OCI-LY1 (cell line): ENCODE measurements at regions not wholly inside any gene's neighbourhood (a gene's known extent, or its start where the extent isn't known, plus 50 kb on each side); places are given as distances from the start of the nearest gene placed in this dataset.

Experiments used
- H2AFZ ChIP-seq: fragments of 200-600 bp; sonication (generic), shearing (Covaris generic); 2 replicates; pipeline ENCODE4 v1.6.0; 2014; ENCODE audit warnings: antibody characterized with exemption, mild to moderate bottlenecking, low read length
- H3F3A ChIP-seq: fragments of 200-600 bp; sonication (generic), shearing (Covaris generic); 2 replicates; pipeline ENCODE4 v1.6.0; 2014; ENCODE audit warnings: mild to moderate bottlenecking, antibody characterized with exemption, low read length, moderate library complexity; ENCODE audit not compliant: insufficient read depth
- H3K27ac ChIP-seq: fragments of 200-600 bp; sonication (generic); 2 replicates; pipeline ENCODE4 v1.5.1; 2014; ENCODE audit warnings: low read length, mixed run types, mild to moderate bottlenecking, low read depth; ENCODE audit not compliant: poor library complexity, severe bottlenecking
- H3K27me3 ChIP-seq: fragments of 200-600 bp; sonication (generic); 2 replicates; pipeline ENCODE4 v1.6.0; 2014; ENCODE audit warnings: antibody characterized with exemption, mild to moderate bottlenecking, low read length, moderate library complexity; ENCODE audit not compliant: insufficient read depth
- H3K36me3 ChIP-seq: fragments of 200-600 bp; sonication (generic); 2 replicates; pipeline ENCODE4 v1.6.1; 2014; ENCODE audit warnings: mild to moderate bottlenecking, antibody characterized with exemption, low read length, moderate library complexity, mixed read lengths; ENCODE audit not compliant: insufficient read depth
- H3K4me1 ChIP-seq: fragments of 200-600 bp; sonication (generic); 2 replicates; pipeline ENCODE4 v1.5.1; 2014; ENCODE audit warnings: mild to moderate bottlenecking, low read length, moderate library complexity; ENCODE audit not compliant: insufficient read depth, severe bottlenecking
- H3K4me2 ChIP-seq: fragments of 200-600 bp; sonication (generic), shearing (Covaris generic); 2 replicates; pipeline ENCODE4 v1.6.1; 2014; ENCODE audit warnings: low read length
- H3K4me3 ChIP-seq: fragments of 200-600 bp; sonication (generic); 2 replicates; pipeline ENCODE4 v1.5.1; 2014; ENCODE audit warnings: low read length, low read depth, mild to moderate bottlenecking, mixed read lengths; ENCODE audit not compliant: poor library complexity, severe bottlenecking
- H3K79me2 ChIP-seq: fragments of 200-600 bp; shearing (Covaris generic); 2 replicates; pipeline ENCODE4 v1.6.1; 2016; ENCODE audit warnings: mixed run types, low read length, mixed read lengths; ENCODE audit not compliant: insufficient read depth
- H3K9ac ChIP-seq: fragments of 200-600 bp; sonication (generic), shearing (Covaris generic); 2 replicates; pipeline ENCODE4 v1.6.1; 2014; ENCODE audit warnings: mild to moderate bottlenecking, low read length, mixed read lengths
- H3K9me2 ChIP-seq: fragments of 200-600 bp; sonication (generic), shearing (Covaris generic); 2 replicates; pipeline ENCODE4 v1.6.1; 2014; ENCODE audit warnings: low read depth, mild to moderate bottlenecking, low read length, mixed read lengths
- H3K9me3 ChIP-seq: fragments of 200-600 bp; shearing (Covaris generic); 2 replicates; pipeline ENCODE4 v1.6.1; 2014; ENCODE audit warnings: low read length, mixed read lengths
- H4K20me1 ChIP-seq: fragments of 200-600 bp; sonication (generic), shearing (Covaris generic); 2 replicates; pipeline ENCODE4 v1.6.0; 2016; ENCODE audit warnings: mild to moderate bottlenecking, low read length; ENCODE audit not compliant: insufficient read depth
- EZH2 ChIP-seq: fragments of 200-600 bp; sonication (generic), shearing (Covaris generic); IDR thresholded peaks from 2 replicates; pipeline ENCODE4 v1.8.0; 2017; ENCODE audit warnings: borderline replicate concordance, mixed run types, mild to moderate bottlenecking, antibody characterized with exemption, low read length, moderate library complexity, mixed read lengths
- TF ChIP-seq, protein P1 (sequence below): fragments of 200-600 bp; sonication (generic), shearing (Covaris generic); IDR thresholded peaks from 2 replicates; pipeline ENCODE4 v1.5.1; 2017; ENCODE audit warnings: mild to moderate bottlenecking, antibody characterized with exemption, low read length, moderate library complexity, mixed read lengths

DNA sequence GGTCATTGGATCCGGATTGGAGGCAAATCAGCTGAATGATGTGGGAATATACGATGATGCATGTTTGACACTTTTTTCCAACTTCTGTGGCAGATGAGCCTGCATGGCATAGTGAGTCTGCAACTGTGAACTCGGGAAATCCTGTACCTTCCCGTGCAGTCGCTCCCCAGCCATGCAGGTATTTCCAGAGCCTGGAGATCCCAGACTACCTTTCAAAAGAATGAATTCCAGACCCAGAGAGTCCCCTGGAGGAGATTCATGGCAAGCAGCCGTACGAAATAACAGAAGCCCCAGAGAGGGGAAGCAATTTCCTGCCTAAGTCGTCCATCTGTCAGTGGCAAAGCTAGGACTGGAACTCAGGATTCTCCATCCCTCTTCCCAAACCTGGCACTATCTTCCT lies 75.7 kb upstream of the FAM20A start:
- H3F3A ChIP-seq = no peaks in the 10 kb centered on the region
- no peak overlapping the region for H2AFZ ChIP-seq
- no peaks in the 10 kb centered on the region for H4K20me1 ChIP-seq
- H3K9me2 ChIP-seq = no peaks in the 10 kb centered on the region
- no peak overlapping the region for H3K4me3 ChIP-seq
- H3K4me2 ChIP-seq = no peak overlapping the region
- no peaks in the 10 kb centered on the region for H3K36me3 ChIP-seq
- H3K27ac ChIP-seq = no peak overlapping the region
- no peak for TF ChIP-seq EZH2
- TF ChIP-seq, protein P1, sequence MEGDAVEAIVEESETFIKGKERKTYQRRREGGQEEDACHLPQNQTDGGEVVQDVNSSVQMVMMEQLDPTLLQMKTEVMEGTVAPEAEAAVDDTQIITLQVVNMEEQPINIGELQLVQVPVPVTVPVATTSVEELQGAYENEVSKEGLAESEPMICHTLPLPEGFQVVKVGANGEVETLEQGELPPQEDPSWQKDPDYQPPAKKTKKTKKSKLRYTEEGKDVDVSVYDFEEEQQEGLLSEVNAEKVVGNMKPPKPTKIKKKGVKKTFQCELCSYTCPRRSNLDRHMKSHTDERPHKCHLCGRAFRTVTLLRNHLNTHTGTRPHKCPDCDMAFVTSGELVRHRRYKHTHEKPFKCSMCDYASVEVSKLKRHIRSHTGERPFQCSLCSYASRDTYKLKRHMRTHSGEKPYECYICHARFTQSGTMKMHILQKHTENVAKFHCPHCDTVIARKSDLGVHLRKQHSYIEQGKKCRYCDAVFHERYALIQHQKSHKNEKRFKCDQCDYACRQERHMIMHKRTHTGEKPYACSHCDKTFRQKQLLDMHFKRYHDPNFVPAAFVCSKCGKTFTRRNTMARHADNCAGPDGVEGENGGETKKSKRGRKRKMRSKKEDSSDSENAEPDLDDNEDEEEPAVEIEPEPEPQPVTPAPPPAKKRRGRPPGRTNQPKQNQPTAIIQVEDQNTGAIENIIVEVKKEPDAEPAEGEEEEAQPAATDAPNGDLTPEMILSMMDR = no peak
- no peak overlapping the region for H3K9ac ChIP-seq
- no peaks in the 10 kb centered on the region for H3K79me2 ChIP-seq
- 0 out of 2 replicates have a peak, but pooled peaks cover 3% of the 10 kb centered on the region for H3K27me3 ChIP-seq
- no peaks in the 10 kb centered on the region for H3K9me3 ChIP-seq
- no peaks in the 10 kb centered on the region for H3K4me1 ChIP-seq

DNA sequence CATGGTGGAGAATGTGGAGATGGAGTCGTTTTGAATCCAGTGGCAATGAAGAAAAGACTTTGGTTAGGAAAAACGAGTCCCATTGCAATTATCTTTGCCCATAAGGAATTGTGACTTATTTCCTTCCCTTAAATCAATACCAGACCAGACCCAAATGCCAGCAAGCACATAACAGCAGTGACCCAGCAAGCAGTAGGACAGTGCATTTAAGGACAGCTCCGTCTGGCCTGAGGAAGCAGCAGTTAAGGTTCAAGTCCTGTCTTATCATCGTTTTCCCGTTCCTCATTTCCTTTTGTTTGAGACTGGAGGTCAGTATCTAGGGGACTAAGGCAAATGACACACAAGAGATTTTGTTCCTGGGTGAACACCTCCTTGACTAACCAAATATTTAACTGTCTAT lies 74.6 kb upstream of the FAM20A start:
- Histone ChIP-seq H3F3A (no peaks in the 10 kb centered on the region), H3K79me2 (no peaks in the 10 kb centered on the region), H2AFZ (no peak overlapping the region), H3K27me3 (0 out of 2 replicates have a peak, but pooled peaks cover 3% of the 10 kb centered on the region), H3K9me2 (no peaks in the 10 kb centered on the region), H3K36me3 (no peaks in the 10 kb centered on the region), H3K9me3 (no peaks in the 10 kb centered on the region), H3K27ac (no peak overlapping the region), H3K4me3 (no peak overlapping the region), H3K4me2 (no peak overlapping the region), H4K20me1 (no peaks in the 10 kb centered on the region), H3K9ac (no peak overlapping the region), H3K4me1 (no peaks in the 10 kb centered on the region)
- TF ChIP-seq, protein P1 = no peak
- TF ChIP-seq EZH2 = no peak

DNA sequence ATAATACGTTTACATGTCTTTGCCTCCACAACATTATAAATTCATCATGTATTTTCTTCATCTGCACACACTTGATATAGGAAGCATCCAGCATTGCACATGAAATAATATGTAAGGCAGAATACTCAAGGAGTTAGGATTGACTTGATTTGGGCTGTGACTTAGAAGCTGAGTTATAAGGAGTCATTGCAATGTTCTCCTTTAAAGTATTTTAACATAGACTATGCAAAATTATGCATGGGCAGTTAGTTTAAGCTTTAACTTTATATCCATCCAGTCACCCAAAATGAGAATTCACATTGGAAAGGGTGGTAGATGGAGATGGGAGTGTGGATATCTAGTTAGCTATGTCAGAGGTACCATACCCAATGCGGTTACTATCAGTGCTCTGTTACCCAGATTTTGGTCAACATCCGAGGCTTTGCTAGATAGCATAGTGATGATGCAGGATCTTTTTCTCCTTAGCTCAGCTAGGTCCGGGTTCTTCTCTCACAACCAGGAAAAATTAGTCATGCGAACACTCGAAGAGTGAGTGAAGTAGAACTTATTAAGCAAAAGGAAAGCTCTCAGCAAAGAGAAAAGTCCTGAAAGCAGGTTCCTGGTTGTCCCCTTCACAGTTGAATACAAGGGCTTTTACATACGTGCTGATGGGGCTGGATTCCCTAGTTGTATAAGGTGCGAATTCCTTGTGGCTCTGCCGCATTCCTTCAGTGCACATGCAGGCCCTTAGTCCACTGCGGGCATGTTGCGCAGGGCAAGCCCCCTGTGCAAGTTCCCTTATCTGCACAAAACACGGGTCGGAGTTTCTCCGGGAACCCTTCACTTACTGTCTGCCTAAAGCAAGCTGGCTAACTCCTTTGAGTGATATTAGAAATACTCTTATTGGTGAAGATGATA lies 73.1 kb upstream of the FAM20A start:
- no peaks in the 10 kb centered on the region for H3K4me1 ChIP-seq
- H3K9me3 ChIP-seq = no peaks in the 10 kb centered on the region
- no peak for TF ChIP-seq EZH2
- TF ChIP-seq, protein P1 = no peak
- no peak overlapping the region for H2AFZ ChIP-seq
- no peaks in the 10 kb centered on the region for H4K20me1 ChIP-seq
- H3K27ac ChIP-seq = no peak overlapping the region
- H3K4me3 ChIP-seq = no peak overlapping the region
- 0 out of 2 replicates have a peak, but pooled peaks cover 3% of the 10 kb centered on the region for H3K27me3 ChIP-seq
- H3K79me2 ChIP-seq = no peaks in the 10 kb centered on the region
- no peaks in the 10 kb centered on the region for H3K9me2 ChIP-seq
- H3K4me2 ChIP-seq = no peak overlapping the region
- H3F3A ChIP-seq = no peaks in the 10 kb centered on the region
- H3K36me3 ChIP-seq = no peaks in the 10 kb centered on the region
- H3K9ac ChIP-seq = no peak overlapping the region
